H1 (cell line): ENCODE measurements at regions not wholly inside any gene's neighbourhood (a gene's known extent, or its start where the extent isn't known, plus 50 kb on each side); places are given as distances from the start of the nearest gene placed in this dataset.

ENCODE experiments used
- BRCA1 ChIP-seq: IDR thresholded peaks from 2 replicates; pipeline ENCODE4 v1.6.1; 2012; ENCODE audit warnings: low read depth, low read length, improper control_type of control experiment
- CREB1 ChIP-seq: IDR thresholded peaks from 2 replicates; pipeline ENCODE4 v1.6.1; 2012; ENCODE audit warnings: inconsistent platforms
- GABPA ChIP-seq: IDR thresholded peaks from 2 replicates; pipeline ENCODE4 v1.6.1; 2011; ENCODE audit warnings: mild to moderate bottlenecking, low read length, moderate library complexity, borderline replicate concordance; ENCODE audit not compliant: insufficient read depth
- GTF2F1 ChIP-seq: IDR thresholded peaks from 2 replicates; pipeline ENCODE4 v1.6.1; 2012; ENCODE audit warnings: low read depth, low read length, improper control_type of control experiment, borderline replicate concordance
- POLR2A ChIP-seq, 2 experiments: IDR thresholded peaks; 1 replicate in 1 of 2; 2 replicates in 1 of 2; pipeline ENCODE4 v1.6.1; 2011; ENCODE audit warnings: low read depth in 2 of 2, low read length in 2 of 2, mild to moderate bottlenecking in 2 of 2; ENCODE audit errors: control extremely low read depth in 1 of 2
- YY1 ChIP-seq: IDR thresholded peaks from 2 replicates; pipeline ENCODE4 v1.6.1; 2011; ENCODE audit warnings: low read depth, mild to moderate bottlenecking, low read length
- TF ChIP-seq, protein P1 (sequence below), 3 experiments: IDR thresholded peaks; 1 replicate in 2 of 3; 2 replicates in 1 of 3; pipeline versions ENCODE4 v1.5.1 to v1.6.1; 2011; ENCODE audit warnings: low read length in 3 of 3, mild to moderate bottlenecking in 3 of 3, inconsistent platforms in 2 of 3, low read depth in 1 of 3, moderate library complexity in 1 of 3; ENCODE audit not compliant: insufficient read depth in 1 of 3; ENCODE audit errors: control extremely low read depth in 1 of 3

DNA sequence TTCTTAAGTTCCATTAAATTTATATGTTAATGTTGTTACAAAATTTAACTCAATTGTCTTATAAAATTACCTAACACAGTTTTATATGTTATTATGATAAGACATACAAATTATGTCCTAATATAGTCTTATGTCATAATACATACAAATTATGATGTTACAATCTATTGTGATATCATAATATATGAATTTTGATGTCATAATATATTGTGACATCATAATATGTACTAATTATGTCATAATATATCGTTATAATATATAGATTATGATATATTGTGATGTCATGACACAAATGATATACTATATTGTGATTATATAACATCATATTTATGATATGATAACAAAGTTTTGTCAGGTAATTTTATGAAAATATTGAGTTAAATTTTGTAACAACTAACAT, 1789.6 kb downstream of the TP53TG3F start:
- TF ChIP-seq, protein P1, sequence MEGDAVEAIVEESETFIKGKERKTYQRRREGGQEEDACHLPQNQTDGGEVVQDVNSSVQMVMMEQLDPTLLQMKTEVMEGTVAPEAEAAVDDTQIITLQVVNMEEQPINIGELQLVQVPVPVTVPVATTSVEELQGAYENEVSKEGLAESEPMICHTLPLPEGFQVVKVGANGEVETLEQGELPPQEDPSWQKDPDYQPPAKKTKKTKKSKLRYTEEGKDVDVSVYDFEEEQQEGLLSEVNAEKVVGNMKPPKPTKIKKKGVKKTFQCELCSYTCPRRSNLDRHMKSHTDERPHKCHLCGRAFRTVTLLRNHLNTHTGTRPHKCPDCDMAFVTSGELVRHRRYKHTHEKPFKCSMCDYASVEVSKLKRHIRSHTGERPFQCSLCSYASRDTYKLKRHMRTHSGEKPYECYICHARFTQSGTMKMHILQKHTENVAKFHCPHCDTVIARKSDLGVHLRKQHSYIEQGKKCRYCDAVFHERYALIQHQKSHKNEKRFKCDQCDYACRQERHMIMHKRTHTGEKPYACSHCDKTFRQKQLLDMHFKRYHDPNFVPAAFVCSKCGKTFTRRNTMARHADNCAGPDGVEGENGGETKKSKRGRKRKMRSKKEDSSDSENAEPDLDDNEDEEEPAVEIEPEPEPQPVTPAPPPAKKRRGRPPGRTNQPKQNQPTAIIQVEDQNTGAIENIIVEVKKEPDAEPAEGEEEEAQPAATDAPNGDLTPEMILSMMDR (IDR thresholded peaks at IDR 0.05; ENCODE audit: control extremely low read depth in 1 of 3, insufficient read depth in 1 of 3, low read depth in 1 of 3, low read length in 3 of 3), result no peak
- no peak for TF ChIP-seq POLR2A (IDR thresholded peaks at IDR 0.05; ENCODE audit: control extremely low read depth in 1 of 2, low read depth in 2 of 2, low read length in 2 of 2)
- no peak for TF ChIP-seq YY1
- TF ChIP-seq GTF2F1, result no peak
- no peak for TF ChIP-seq BRCA1
- TF ChIP-seq CREB1, result no peak
- TF ChIP-seq GABPA, result no peak
